Ovary (tissue), 3 donors: ENCODE measurements at regions not wholly inside any gene's neighbourhood (a gene's known extent, or its start where the extent isn't known, plus 50 kb on each side); places are given as distances from the start of the nearest gene placed in this dataset.

Experiments used
- CTCF ChIP-seq, 3 donors: fragments of 450-650 bp in 2 of 3; fragments of 200-600 bp in 1 of 3; IDR thresholded peaks; one replicate each; pipeline versions ENCODE4 v1.5.1 to v1.8.0; 2016 to 2022; ENCODE audit warnings: antibody characterized with exemption in 3 of 3, mild to moderate bottlenecking in 1 of 3
- POLR2A ChIP-seq: fragments of 450-650 bp; IDR thresholded peaks from one replicate; pipeline ENCODE4 v1.6.1; 2017; ENCODE audit warnings: antibody characterized with exemption, mild to moderate bottlenecking, moderate library complexity
- donor health status: DM: no; HTN: no; CAD: no.

- no peak for TF ChIP-seq CTCF (IDR thresholded peaks at IDR 0.05)
- no peak for TF ChIP-seq POLR2A
Measured at GRCh38 chr5:106730912-106731311, 939.8 kb downstream of the EFNA5 start.
